NCI-H748 treated with DMSO at 0.1 percent for 48 hours (cell line): ENCODE measurements at regions not wholly inside any gene's neighbourhood (a gene's known extent, or its start where the extent isn't known, plus 50 kb on each side); places are given as distances from the start of the nearest gene placed in this dataset.
"Not testable (repeated sequence)": the region's sequence is repeated elsewhere in the genome, so short reads cannot be mapped to it uniquely, and the experiment has no call there.

ENCODE experiments used
- DNase-seq: peaks from one replicate; lab custom pipeline; 2025; lab: John Stamatoyannopoulos, UW

- DNase-seq = no peak
These were observed 205.2 kb upstream of the WSCD1 start for GRCh38 chr17:5864741-5865657.

DNA sequence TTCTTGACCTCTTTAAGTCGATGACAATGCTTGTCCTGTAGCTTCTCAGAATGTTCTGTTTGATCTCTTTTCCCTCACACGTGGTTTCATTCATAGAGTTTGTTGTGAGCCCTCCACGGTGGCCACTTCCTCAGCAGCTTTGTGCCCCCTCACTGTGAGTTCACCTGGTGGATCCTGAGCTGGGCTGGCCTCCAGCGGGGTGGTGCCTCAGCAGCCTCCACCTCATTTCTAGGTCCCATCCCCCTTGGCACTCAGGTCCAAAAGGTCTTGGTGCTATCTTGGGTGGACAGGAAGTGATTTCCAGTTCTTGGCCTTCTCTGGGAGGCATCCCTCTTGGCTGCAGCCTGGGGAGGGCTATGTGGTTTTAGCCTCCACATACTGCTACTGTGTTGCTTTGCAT is 203.2 kb upstream of the WSCD1 start:
- DNase-seq = no peak

DNA sequence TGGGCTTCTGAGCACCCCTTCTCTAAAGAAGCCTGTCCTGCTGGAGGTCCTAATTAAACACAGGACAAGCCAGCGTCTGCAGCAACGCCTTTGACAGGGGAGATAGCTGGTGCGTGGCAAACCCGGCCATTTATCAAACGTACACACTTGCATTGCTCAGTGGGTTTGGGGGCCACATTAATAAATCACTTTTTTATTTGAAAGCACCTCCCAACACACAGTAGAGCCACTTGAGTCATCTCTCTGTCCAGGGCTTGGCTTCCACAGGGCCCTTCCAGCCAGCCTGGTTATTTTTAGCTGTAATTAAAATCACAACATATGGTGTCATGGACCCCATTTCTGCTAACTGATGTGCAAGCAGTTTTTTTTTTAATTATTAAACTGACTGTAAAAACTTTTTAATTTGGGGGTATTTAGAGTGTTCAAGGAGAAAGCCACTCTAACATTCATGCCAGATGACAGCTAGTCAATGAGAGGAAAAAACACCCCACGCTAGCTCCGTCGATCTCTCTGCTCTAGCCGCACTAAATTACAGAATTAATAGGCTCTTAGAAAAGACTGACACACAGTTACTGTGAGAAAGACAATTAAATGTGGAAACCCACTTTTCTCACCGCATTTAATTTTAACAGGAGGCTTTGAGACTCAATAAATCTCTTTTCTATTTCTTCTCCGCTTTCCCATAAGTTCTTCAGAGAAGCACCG is 201.0 kb upstream of the WSCD1 start:
- no peak for DNase-seq

GRCh38 chr17:5870231-5870953 is 199.8 kb upstream of the WSCD1 start:
- DNase-seq = no peak

GRCh38 chr17:5871666-5872065 is 198.5 kb upstream of the WSCD1 start:
- no peak for DNase-seq

- DNase-seq = no peak
These were observed 197.3 kb upstream of the WSCD1 start for GRCh38 chr17:5872831-5873230.

GRCh38 chr17:5873781-5874180 is 196.4 kb upstream of the WSCD1 start:
- no peak for DNase-seq

GRCh38 chr17:5874486-5874885 is 195.7 kb upstream of the WSCD1 start:
- no peak for DNase-seq

GRCh38 chr17:5877366-5877765 is 192.8 kb upstream of the WSCD1 start:
- DNase-seq = no peak

- DNase-seq = no peak
These were observed 192.2 kb upstream of the WSCD1 start for GRCh38 chr17:5877948-5878347.

GRCh38 chr17:5881849-5882248 is 188.3 kb upstream of the WSCD1 start:
- DNase-seq = no peak

- peak; percentile 27 for DNase-seq
These were observed 186.2 kb upstream of the WSCD1 start for GRCh38 chr17:5883775-5884665.

DNA sequence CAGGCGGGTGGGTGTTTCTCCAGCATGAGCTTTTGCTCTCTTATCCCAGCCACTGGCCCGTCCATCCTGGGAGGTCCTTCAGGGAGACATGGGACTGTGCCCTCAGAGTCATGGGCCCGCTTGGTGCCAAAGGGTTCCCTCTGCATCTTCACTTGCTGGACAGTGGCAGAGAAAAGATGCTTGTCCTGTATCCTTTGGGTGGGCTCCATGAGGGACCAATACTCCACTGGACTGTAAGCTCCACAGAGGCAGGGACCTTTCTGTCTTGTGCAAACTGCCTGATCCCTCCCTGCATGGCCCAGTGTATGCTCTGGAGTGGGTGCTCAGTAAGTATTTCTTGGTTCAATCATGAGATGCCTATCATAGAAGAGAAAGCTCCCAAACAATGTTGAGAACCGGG is 184.8 kb upstream of the WSCD1 start:
- DNase-seq = no peak

DNA sequence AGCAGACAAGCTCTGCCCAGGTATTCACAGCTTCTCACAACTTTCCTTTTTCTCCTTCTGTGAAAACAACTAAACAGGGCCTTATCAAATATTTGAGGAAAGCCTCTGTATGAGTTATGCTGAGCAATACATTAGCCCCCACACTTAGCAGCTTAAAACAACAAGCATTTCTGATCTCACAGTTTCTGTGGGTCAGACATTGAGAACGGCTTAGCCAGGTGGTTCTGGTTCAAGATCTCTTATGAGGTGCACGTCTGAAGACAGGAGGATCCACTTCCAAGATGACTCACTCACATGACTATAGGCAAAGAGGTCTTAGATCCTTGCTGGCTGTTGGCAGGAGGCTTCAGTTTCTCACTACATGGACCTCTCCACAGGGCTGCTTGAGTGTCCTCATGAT is 181.4 kb upstream of the WSCD1 start:
- DNase-seq = no peak

- no peak for DNase-seq
These were observed 177.1 kb upstream of the WSCD1 start for GRCh38 chr17:5892921-5893675.

- DNase-seq = no peak
These were observed 176.4 kb upstream of the WSCD1 start for GRCh38 chr17:5893741-5894140.

DNA sequence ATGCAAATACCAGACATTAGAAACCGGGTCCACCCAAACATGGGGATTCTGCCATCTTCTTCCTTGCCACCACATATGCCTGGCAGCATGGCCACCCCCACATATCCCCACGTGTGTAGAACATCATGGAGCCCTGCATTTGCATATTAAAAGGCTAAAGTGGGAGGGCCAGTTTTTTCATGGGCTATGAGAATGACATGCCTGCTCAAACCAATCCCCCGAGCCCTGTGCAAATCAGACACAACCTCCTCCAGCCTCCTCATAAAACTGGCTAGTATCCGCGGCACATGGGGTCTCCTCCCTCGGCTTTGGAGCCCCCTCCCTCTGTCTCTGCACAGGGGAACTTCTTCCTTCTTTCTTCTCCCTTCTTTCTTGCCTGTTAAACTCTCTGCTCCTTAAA is 174.9 kb upstream of the WSCD1 start:
- no peak for DNase-seq

- DNase-seq = no peak
These were observed 174.0 kb upstream of the WSCD1 start for GRCh38 chr17:5896215-5896614.

GRCh38 chr17:5897275-5897911 is 172.8 kb upstream of the WSCD1 start:
- DNase-seq = no peak

GRCh38 chr17:5897981-5898380 is 172.2 kb upstream of the WSCD1 start:
- not testable (repeated sequence) for DNase-seq
